Heart left ventricle (tissue), 16 donors: ENCODE measurements at regions not wholly inside any gene's neighbourhood (a gene's known extent, or its start where the extent isn't known, plus 50 kb on each side); places are given as distances from the start of the nearest gene placed in this dataset.
A peak's percentile ranks its signal among the peaks of the same experiment; 100 is the strongest.

Experiments used
- ATAC-seq, 4 donors: fragments of 200-7000 bp; cut with Tn5 transposase; one replicate each; pipeline ENCODE4 v1.9.1; 2020 to 2022; ENCODE audit warnings: moderate library complexity in 4 of 4, mild to moderate bottlenecking in 3 of 4, moderate number of reproducible peaks in 1 of 4
- DNase-seq, 5 donors: peaks; one replicate each; pipeline ENCODE4 v3.0.0-alpha.2; 2020
- H3K27ac ChIP-seq, 12 donors: fragments of 200-600 bp; sonication (generic) in 4 of 12; one replicate each; pipeline versions ENCODE4 v1.5.0 to v1.8.0; 2016 to 2022; ENCODE audit warnings: mild to moderate bottlenecking in 2 of 12
- H3K27me3 ChIP-seq, 9 donors: fragments of 200-600 bp; sonication (generic) in 2 of 9; one replicate each; pipeline versions ENCODE4 v1.5.1 to v1.8.0; 2016 to 2022; ENCODE audit warnings: mild to moderate bottlenecking in 3 of 9
- H3K36me3 ChIP-seq, 9 donors: fragments of 200-600 bp; sonication (generic) in 2 of 9; one replicate each; pipeline versions ENCODE4 v1.5.0 to v1.8.0; 2018 to 2022; ENCODE audit warnings: mild to moderate bottlenecking in 2 of 9
- H3K4me1 ChIP-seq, 12 donors: fragments of 200-600 bp; sonication (generic) in 4 of 12; one replicate each; pipeline versions ENCODE4 v1.5.0 to v1.8.0; 2016 to 2022; ENCODE audit warnings: mild to moderate bottlenecking in 3 of 12
- H3K4me3 ChIP-seq, 12 donors: fragments of 200-600 bp; sonication (generic) in 4 of 12; one replicate each; pipeline versions ENCODE4 v1.5.0 to v1.8.0; 2017 to 2022; ENCODE audit warnings: mild to moderate bottlenecking in 9 of 12, moderate library complexity in 4 of 12
- H3K9me3 ChIP-seq, 12 donors: fragments of 200-600 bp; sonication (generic) in 4 of 12; one replicate each; pipeline versions ENCODE4 v1.5.0 to v1.8.0; 2016 to 2022; ENCODE audit warnings: mild to moderate bottlenecking in 1 of 12
- POLR2A ChIP-seq, 2 donors: fragments of 450-650 bp; IDR thresholded peaks; one replicate each; pipeline ENCODE4 v1.6.1; 2017; ENCODE audit warnings: antibody characterized with exemption in 2 of 2, mild to moderate bottlenecking in 2 of 2, moderate library complexity in 2 of 2
- WGBS, 4 donors: extraction: QIAGEN DNeasy Blood & Tissue Kit in 2 of 4; methylation state at CpG; one replicate each; pipeline versions ENCODE4 v1.1.5 to v1.1.7; 2013 to 2018; 5-methylcytosine and 5-hydroxymethylcytosine counted together
- intact Hi-C, 10 donors: fragments of 100-400 bp; cut with DNase I; formaldehyde crosslinking; loops; one replicate each; pipeline versions ENCODE4 v1.11.1 to v1.14.2; 2022
- TF ChIP-seq, protein P1 (sequence below), 12 donors: fragments of 200-600 bp; sonication (generic) in 4 of 12; IDR thresholded peaks; one replicate each; pipeline versions ENCODE4 v1.5.0 to v1.8.0; 2018 to 2022; ENCODE audit warnings: antibody characterized with exemption in 12 of 12, mild to moderate bottlenecking in 5 of 12
- donor health status: ischemic (EF 13 %, LVEDD 7.1; RV severe dilation, severe dysfunction).
- donor health status: healthy with polysubstance abuse.
- donor health status: DM: no; HTN: yes; CAD: no.
- donor health status: DM: no; HTN: no; CAD: no.
- donor health status: ischemic (EF 25% LVEDD 6.9; RV normal size, moderate dysfunction).
- donor health status: ischemic (EF 25% LVEDD 5.7; RV mildly dilated, moderate dysfunction).
- donor health status: healthy.
- donor health status: DM: yes; HTN: yes; CAD: no.
- donor health status: ischemic (EF 35%, LVEDD 5.7; RV mildly dilated, moderate dysfunction).
- donor health status: nonischemic (EF 11% LVEDD 7.7; RV severe dilation, severe dysfunction).
- donor health status: DM: yes; HTN: yes; CAD: no.
- donor health status: PGD.
- donor health status: ischemic (EF 29% LVEDD 5.4; RV normal size, mild dysfunction).
- donor health status: nonischemic (EF 23%, LVEDD 6.1; RV moderate dilation, normal function).

DNA sequence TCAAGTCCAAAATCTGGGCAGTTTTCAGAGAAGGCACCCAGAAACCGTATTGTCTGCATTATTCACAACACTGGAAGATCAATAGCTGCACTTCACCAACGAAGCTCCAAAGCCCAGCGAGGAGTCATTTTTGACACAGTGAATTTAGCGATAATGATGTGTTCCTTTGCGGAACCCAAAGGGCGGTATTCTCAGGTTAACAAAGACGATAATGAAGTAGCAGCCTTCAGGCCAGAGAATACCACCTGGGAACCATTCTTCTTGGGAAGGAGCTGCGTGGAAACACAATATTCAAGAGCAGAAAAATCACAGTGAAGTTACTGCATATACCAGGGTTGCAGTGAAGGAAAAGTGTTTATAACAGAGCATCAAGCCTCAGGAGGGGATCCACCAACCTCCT lies 381.0 kb downstream of the TOX3 start:
- DNase-seq (no peak), ATAC-seq (no peak)
- H3K9me3 ChIP-seq, result peaks cover 0 to 5% (median 0%) of the 10 kb centered on the region in 12 donors
- WGBS, 4 donors, result 79 to 84% (median 81%) methylated on average over 8 of the region's 8 CpGs
- H3K27me3 ChIP-seq, result no peaks in the 10 kb centered on the region
- TF ChIP-seq POLR2A (IDR thresholded peaks at IDR 0.05), result no peak
- TF ChIP-seq, protein P1, sequence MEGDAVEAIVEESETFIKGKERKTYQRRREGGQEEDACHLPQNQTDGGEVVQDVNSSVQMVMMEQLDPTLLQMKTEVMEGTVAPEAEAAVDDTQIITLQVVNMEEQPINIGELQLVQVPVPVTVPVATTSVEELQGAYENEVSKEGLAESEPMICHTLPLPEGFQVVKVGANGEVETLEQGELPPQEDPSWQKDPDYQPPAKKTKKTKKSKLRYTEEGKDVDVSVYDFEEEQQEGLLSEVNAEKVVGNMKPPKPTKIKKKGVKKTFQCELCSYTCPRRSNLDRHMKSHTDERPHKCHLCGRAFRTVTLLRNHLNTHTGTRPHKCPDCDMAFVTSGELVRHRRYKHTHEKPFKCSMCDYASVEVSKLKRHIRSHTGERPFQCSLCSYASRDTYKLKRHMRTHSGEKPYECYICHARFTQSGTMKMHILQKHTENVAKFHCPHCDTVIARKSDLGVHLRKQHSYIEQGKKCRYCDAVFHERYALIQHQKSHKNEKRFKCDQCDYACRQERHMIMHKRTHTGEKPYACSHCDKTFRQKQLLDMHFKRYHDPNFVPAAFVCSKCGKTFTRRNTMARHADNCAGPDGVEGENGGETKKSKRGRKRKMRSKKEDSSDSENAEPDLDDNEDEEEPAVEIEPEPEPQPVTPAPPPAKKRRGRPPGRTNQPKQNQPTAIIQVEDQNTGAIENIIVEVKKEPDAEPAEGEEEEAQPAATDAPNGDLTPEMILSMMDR (IDR thresholded peaks at IDR 0.05), result no peak
- no peaks in the 10 kb centered on the region for H3K4me1 ChIP-seq
- no peaks in the 10 kb centered on the region for H3K36me3 ChIP-seq
- no peak overlapping the region for H3K27ac ChIP-seq
- no peak overlapping the region for H3K4me3 ChIP-seq
- intact Hi-C loops, result no loop called here

DNA sequence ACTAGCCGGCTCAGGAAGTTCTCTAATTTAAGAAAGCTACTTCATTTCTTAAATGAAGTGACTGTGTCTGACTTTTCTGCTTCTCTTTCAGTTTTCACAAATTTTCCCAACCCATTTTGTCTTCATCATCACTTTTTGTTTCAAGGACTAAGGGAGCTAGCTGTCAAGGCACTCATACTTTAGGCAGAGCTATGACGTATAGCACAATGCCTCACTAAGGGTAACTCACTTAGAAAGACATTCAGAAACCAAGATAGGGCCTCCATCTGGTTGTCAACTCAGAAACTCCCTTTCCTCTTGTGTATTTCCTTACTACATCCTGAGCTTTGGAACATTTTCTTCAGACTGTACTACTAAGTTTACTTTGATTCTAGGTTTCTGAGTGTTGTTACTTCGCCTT lies 397.9 kb downstream of the TOX3 start:
- Histone ChIP-seq H3K27me3 (no peaks in the 10 kb centered on the region), H3K36me3 (no peaks in the 10 kb centered on the region), H3K4me1 (no peaks in the 10 kb centered on the region), H3K9me3 (peaks cover 0 to 5% (median 0%) of the 10 kb centered on the region in 12 donors), H3K27ac (peak overlapping the region in 6 of 12 donors; percentile 4 to 62 (median 38)), H3K4me3 (no peak overlapping the region)
- intact Hi-C loops, result no loop called here
- DNase-seq (no peak), ATAC-seq (peak in 3 of 4 donors; percentile 20 to 50 (median 41))
- WGBS, 4 donors, result 39 to 49% (median 43%) methylated on average over 3 of the region's 3 CpGs
- no peak for TF ChIP-seq POLR2A (IDR thresholded peaks at IDR 0.05)
- TF ChIP-seq, protein P1 (IDR thresholded peaks at IDR 0.05), result no peak

DNA sequence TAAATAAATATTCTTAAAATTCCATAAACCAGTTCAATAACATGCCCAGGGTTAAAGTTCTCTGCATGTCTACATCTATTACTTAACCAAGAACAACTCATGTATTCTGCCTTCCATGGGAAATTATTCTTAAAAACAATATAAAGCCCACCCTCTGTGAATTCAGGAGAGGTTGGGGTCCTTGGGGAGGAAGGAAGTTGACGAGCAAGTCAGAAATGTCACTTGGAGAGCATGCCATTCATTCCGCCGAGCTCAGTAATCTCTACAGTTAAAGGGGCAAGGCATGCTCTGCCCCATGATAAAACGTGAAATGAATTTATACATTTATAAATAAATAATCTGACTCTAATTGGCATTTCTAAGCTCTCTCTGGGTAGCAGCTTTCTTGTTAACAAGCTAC lies 405.1 kb downstream of the TOX3 start:
- ATAC-seq, result no peak
- no peaks in the 10 kb centered on the region for H3K36me3 ChIP-seq
- intact Hi-C loops, result no loop called here
- no peaks in the 10 kb centered on the region for H3K4me1 ChIP-seq
- H3K27ac ChIP-seq, result peak overlapping the region in 1 of 12 donors; percentile 54
- no peaks in the 10 kb centered on the region for H3K27me3 ChIP-seq
- no peak overlapping the region for H3K4me3 ChIP-seq
- H3K9me3 ChIP-seq, result peaks cover 0 to 5% (median 0%) of the 10 kb centered on the region in 12 donors
- TF ChIP-seq, protein P1 (IDR thresholded peaks at IDR 0.05), result no peak
- TF ChIP-seq POLR2A (IDR thresholded peaks at IDR 0.05), result no peak
- DNase-seq, result no peak
- WGBS, 4 donors, result 14 to 21% (median 17%) methylated on average over 4 of the region's 4 CpGs

DNA sequence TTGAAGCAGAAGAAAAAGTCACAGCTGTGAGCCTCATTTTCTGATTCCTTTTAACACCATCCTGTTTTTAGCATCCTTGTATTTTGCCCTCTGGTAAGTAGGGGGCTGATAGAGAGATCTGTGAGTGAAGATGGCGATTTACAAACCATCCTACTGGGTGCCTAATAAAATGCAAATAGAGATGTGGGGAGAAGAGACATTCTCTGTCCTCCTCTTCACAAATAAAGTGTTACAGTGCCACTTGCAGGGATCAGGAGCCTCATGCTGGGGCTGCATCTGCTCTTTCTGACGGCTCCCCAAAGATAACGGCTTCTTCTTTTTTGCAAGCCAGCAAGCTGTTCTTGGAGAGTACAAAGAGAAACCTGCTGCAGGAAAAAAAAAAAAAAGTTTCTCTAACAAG lies 418.6 kb downstream of the TOX3 start:
- no peaks in the 10 kb centered on the region for H3K36me3 ChIP-seq
- intact Hi-C loops, result no loop called here
- no peak for TF ChIP-seq POLR2A (IDR thresholded peaks at IDR 0.05)
- TF ChIP-seq, protein P1 (IDR thresholded peaks at IDR 0.05), result no peak
- H3K4me1 ChIP-seq, result no peaks in the 10 kb centered on the region
- WGBS, 4 donors, result 45 to 52% (median 46%) methylated on average over 3 of the region's 3 CpGs
- H3K27me3 ChIP-seq, result no peaks in the 10 kb centered on the region
- ATAC-seq, result no peak
- no peaks in the 10 kb centered on the region for H3K9me3 ChIP-seq
- no peak for DNase-seq
- H3K27ac ChIP-seq, result no peak overlapping the region
- no peak overlapping the region for H3K4me3 ChIP-seq
